ENCODE measurements at regions not wholly inside any gene's neighbourhood (a gene's known extent, or its start where the extent isn't known, plus 50 kb on each side); places are given as distances from the start of the nearest gene placed in this dataset.
A peak's percentile ranks its signal among the peaks of the same experiment; 100 is the strongest.

- H3K9ac ChIP-seq: no peak overlapping the region
- TF ChIP-seq Cebpa-rat (IDR thresholded peaks at IDR 0.05): no peak
These were observed 1025.8 kb upstream of the KLHL29 start for GRCh38 chr2:22359071-22359672.

GRCh38 chr2:22360735-22361374 lies 1024.1 kb upstream of the KLHL29 start:
- no peaks in the 10 kb centered on the region for H4K20me1 ChIP-seq
- H3K9me3 ChIP-seq: no peaks in the 10 kb centered on the region
- no peaks in the 10 kb centered on the region for H3K36me3 ChIP-seq
- no peak overlapping the region for H3K9ac ChIP-seq
- TF ChIP-seq Cebpa-rat (IDR thresholded peaks at IDR 0.05): no peak
- no peak overlapping the region for H3K27ac ChIP-seq
- no peak overlapping the region for H3K4me2 ChIP-seq
- peaks cover 6% of the 10 kb centered on the region; the same call in 1 of the 2 replicates for H3K4me1 ChIP-seq
- no peaks in the 10 kb centered on the region for H3K27me3 ChIP-seq
- H3K4me3 ChIP-seq: no peak overlapping the region

More at GRCh38 chr2:22359071-22359672, 1025.8 kb upstream of the KLHL29 start:
- no peak overlapping the region for H3K4me3 ChIP-seq
- H3K36me3 ChIP-seq: no peaks in the 10 kb centered on the region
- no peaks in the 10 kb centered on the region for H4K20me1 ChIP-seq
- peaks cover 6% of the 10 kb centered on the region; the same call in 1 of the 2 replicates for H3K4me1 ChIP-seq
- no peaks in the 10 kb centered on the region for H3K27me3 ChIP-seq
- no peak overlapping the region for H3K27ac ChIP-seq
- no peak overlapping the region for H3K4me2 ChIP-seq
- H3K9me3 ChIP-seq: no peaks in the 10 kb centered on the region

- H3K4me3 ChIP-seq: no peak overlapping the region
- no peak overlapping the region for H3K27ac ChIP-seq
- no peak for TF ChIP-seq Cebpa-rat (IDR thresholded peaks at IDR 0.05)
These were observed 1023.4 kb upstream of the KLHL29 start for GRCh38 chr2:22361571-22361970.

GRCh38 chr2:22375096-22375495 lies 1009.9 kb upstream of the KLHL29 start:
- no peak overlapping the region for H3K27ac ChIP-seq
- no peaks in the 10 kb centered on the region for H3K27me3 ChIP-seq
- no peak overlapping the region for H3K9ac ChIP-seq
- no peak overlapping the region for H3K4me3 ChIP-seq
- H3K36me3 ChIP-seq: no peaks in the 10 kb centered on the region
- H3K4me2 ChIP-seq: no peak overlapping the region
- H3K9me3 ChIP-seq: no peaks in the 10 kb centered on the region
- no peak for TF ChIP-seq Cebpa-rat (IDR thresholded peaks at IDR 0.05)
- no peaks in the 10 kb centered on the region for H4K20me1 ChIP-seq
- H3K4me1 ChIP-seq: no peaks in the 10 kb centered on the region

More at GRCh38 chr2:22361571-22361970, 1023.4 kb upstream of the KLHL29 start:
- Histone ChIP-seq H3K4me2 (no peak overlapping the region), H3K9ac (no peak overlapping the region), H3K4me1 (no peaks in the 10 kb centered on the region), H3K9me3 (no peaks in the 10 kb centered on the region), H3K36me3 (no peaks in the 10 kb centered on the region), H3K27me3 (no peaks in the 10 kb centered on the region), H4K20me1 (no peaks in the 10 kb centered on the region)

- H3K9ac ChIP-seq: no peak overlapping the region
- H3K4me3 ChIP-seq: no peak overlapping the region
- no peak for TF ChIP-seq Cebpa-rat (IDR thresholded peaks at IDR 0.05)
- no peaks in the 10 kb centered on the region for H3K36me3 ChIP-seq
- H3K9me3 ChIP-seq: no peaks in the 10 kb centered on the region
- no peaks in the 10 kb centered on the region for H3K27me3 ChIP-seq
- no peaks in the 10 kb centered on the region for H3K4me1 ChIP-seq
- no peak overlapping the region for H3K27ac ChIP-seq
- H4K20me1 ChIP-seq: no peaks in the 10 kb centered on the region
- H3K4me2 ChIP-seq: no peak overlapping the region
These were observed 1007.7 kb upstream of the KLHL29 start for GRCh38 chr2:22377268-22377667.

GRCh38 chr2:22382479-22383169 lies 1002.4 kb upstream of the KLHL29 start:
- TF ChIP-seq Cebpa-rat (IDR thresholded peaks at IDR 0.05): no peak
- Histone ChIP-seq H3K9ac (no peak overlapping the region), H4K20me1 (no peaks in the 10 kb centered on the region), H3K27me3 (no peaks in the 10 kb centered on the region), H3K36me3 (no peaks in the 10 kb centered on the region), H3K4me1 (no peaks in the 10 kb centered on the region), H3K4me3 (no peak overlapping the region), H3K9me3 (no peaks in the 10 kb centered on the region), H3K27ac (no peak overlapping the region), H3K4me2 (no peak overlapping the region)

GRCh38 chr2:22397847-22398246 lies 987.1 kb upstream of the KLHL29 start:
- TF ChIP-seq Cebpa-rat (IDR thresholded peaks at IDR 0.05): no peak
- Histone ChIP-seq H3K27me3 (no peaks in the 10 kb centered on the region), H3K4me1 (no peaks in the 10 kb centered on the region), H3K4me3 (no peak overlapping the region), H4K20me1 (no peaks in the 10 kb centered on the region), H3K9me3 (no peaks in the 10 kb centered on the region), H3K9ac (no peak overlapping the region), H3K4me2 (no peak overlapping the region), H3K36me3 (no peaks in the 10 kb centered on the region), H3K27ac (no peak overlapping the region)

GRCh38 chr2:22403748-22404147 lies 981.2 kb upstream of the KLHL29 start:
- Histone ChIP-seq H3K36me3 (no peaks in the 10 kb centered on the region), H3K4me2 (no peak overlapping the region), H3K27ac (no peak overlapping the region), H3K4me3 (no peak overlapping the region), H3K4me1 (peaks cover 36% of the 10 kb centered on the region), H4K20me1 (no peaks in the 10 kb centered on the region), H3K27me3 (no peaks in the 10 kb centered on the region), H3K9me3 (no peaks in the 10 kb centered on the region), H3K9ac (no peak overlapping the region)
- TF ChIP-seq Cebpa-rat (IDR thresholded peaks at IDR 0.05): no peak

- Histone ChIP-seq H3K36me3 (no peaks in the 10 kb centered on the region), H3K27ac (peak overlapping the region; percentile 59), H4K20me1 (no peaks in the 10 kb centered on the region), H3K4me1 (peaks cover 44% of the 10 kb centered on the region), H3K9ac (no peak overlapping the region), H3K9me3 (no peaks in the 10 kb centered on the region), H3K4me2 (peak overlapping the region; percentile 70), H3K4me3 (no peak overlapping the region), H3K27me3 (no peaks in the 10 kb centered on the region)
- TF ChIP-seq Cebpa-rat (IDR thresholded peaks at IDR 0.05): no peak
These were observed 978.4 kb upstream of the KLHL29 start for GRCh38 chr2:22406625-22407024.

GRCh38 chr2:22420076-22420475 lies 964.9 kb upstream of the KLHL29 start:
- Histone ChIP-seq H3K27me3 (no peaks in the 10 kb centered on the region), H3K4me3 (no peak overlapping the region), H3K9ac (no peak overlapping the region), H3K9me3 (peaks cover 32% of the 10 kb centered on the region), H3K27ac (no peak overlapping the region), H3K4me1 (0 out of 2 replicates have a peak, but pooled peaks cover 4% of the 10 kb centered on the region), H3K36me3 (no peaks in the 10 kb centered on the region), H4K20me1 (no peaks in the 10 kb centered on the region), H3K4me2 (no peak overlapping the region)
- TF ChIP-seq Cebpa-rat (IDR thresholded peaks at IDR 0.05): no peak

All from BLaER1 (cell line).